ENCODE measurements at regions not wholly inside any gene's neighbourhood (a gene's known extent, or its start where the extent isn't known, plus 50 kb on each side); places are given as distances from the start of the nearest gene placed in this dataset.

DNA sequence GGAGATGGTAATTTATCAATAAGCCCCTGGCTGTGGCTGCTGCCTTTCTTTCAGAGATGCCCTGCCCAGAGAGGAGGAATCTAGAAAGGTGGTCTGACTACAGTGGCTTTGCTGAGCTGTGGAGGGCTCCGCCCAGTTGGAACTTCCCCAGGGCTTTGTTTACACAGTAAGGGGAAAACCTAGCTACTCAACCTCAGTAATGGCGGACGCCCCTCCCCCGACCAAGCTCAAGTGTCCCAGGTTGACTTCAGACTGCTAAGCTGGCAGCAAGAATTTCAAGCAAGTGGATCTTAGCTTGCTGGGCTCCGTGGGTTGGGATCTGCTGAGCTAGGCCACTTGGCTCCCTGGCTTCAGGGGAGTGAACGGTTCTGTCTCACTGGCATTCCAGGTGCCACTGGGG is 865.4 kb upstream of the ACO1 start:
- intact Hi-C loops (cut with micrococcal nuclease): no loop called here
- BruUV-seq (replicated peaks): no TSS peak

More for the DNA sequence above, 865.4 kb upstream of the ACO1 start:
- Histone ChIP-seq H4K20me1 (replicated peaks; ENCODE audit: control insufficient read depth, extremely low read depth, insufficient read depth, low read length) (no peaks in the 10 kb centered on the region), H3K9me1 (replicated peaks; ENCODE audit: control insufficient read depth, extremely low read depth, insufficient read depth, low read length) (no peaks in the 10 kb centered on the region), H3K9ac (replicated peaks; ENCODE audit: extremely low read depth, insufficient read depth, low read length) (no peak overlapping the region), H3K4me1 (ENCODE audit: control insufficient read depth, extremely low read depth, insufficient read depth, low read length) (no peaks in the 10 kb centered on the region), H2AFZ (ENCODE audit: low read depth, low read length) (no peak overlapping the region), H3K4me2 (ENCODE audit: insufficient read depth, low read length) (no peak overlapping the region), H3K79me2 (ENCODE audit: control insufficient read depth, insufficient read depth, low read length) (no peaks in the 10 kb centered on the region), H3K27me3 (ENCODE audit: control insufficient read depth in 2 of 2, insufficient read depth in 2 of 2, low read length in 2 of 2) (no peaks in the 10 kb centered on the region), H3K36me3 (ENCODE audit: control insufficient read depth in 2 of 2, extremely low read depth in 1 of 2, insufficient read depth in 2 of 2, low read length in 2 of 2) (no peaks in the 10 kb centered on the region), H3K27ac (ENCODE audit: insufficient read depth, low read depth, low read length) (no peak overlapping the region), H3K4me3 (replicated peaks in 1 of 3; ENCODE audit: insufficient read depth in 1 of 3, low read depth in 1 of 3, low read length in 3 of 3) (no peak overlapping the region), H3K9me3 (replicated peaks; ENCODE audit: control insufficient read depth, insufficient read depth, low read length) (no peaks in the 10 kb centered on the region)
- ChIA-PET POLR2A (no interaction called here), CTCF (interaction anchor here (1.4 kb wide), 1 partner anchor 12 kb away, joined by 4 read pairs; no protein-coding TSS in a partner anchor)
- DNase-seq (ENCODE audit: low read depth, low spot score) (no peak), FAIRE-seq (no peak)
- TF ChIP-seq JUN (IDR thresholded peaks at IDR 0.05; ENCODE audit: borderline replicate concordance, insufficient read depth, insufficient read length, low read depth) (no peak), GATA2 (IDR thresholded peaks at IDR 0.05; ENCODE audit: insufficient read depth, insufficient read length, low read depth, low read length) (no peak), POLR2A (IDR thresholded peaks at IDR 0.05; ENCODE audit: low read depth, low read length) (no peak), FOS (IDR thresholded peaks at IDR 0.05; ENCODE audit: borderline replicate concordance, insufficient read depth, low read length) (no peak), MYC (IDR thresholded peaks at IDR 0.05; ENCODE audit: low read depth, low read length) (no peak), POLR2AphosphoS5 (IDR thresholded peaks at IDR 0.05; ENCODE audit: insufficient read depth, low read depth, low read length) (no peak), EZH2 (IDR thresholded peaks at IDR 0.05; ENCODE audit: borderline replicate concordance, low read depth, low read length, severe bottlenecking) (no peak)
- TF ChIP-seq, protein P1, sequence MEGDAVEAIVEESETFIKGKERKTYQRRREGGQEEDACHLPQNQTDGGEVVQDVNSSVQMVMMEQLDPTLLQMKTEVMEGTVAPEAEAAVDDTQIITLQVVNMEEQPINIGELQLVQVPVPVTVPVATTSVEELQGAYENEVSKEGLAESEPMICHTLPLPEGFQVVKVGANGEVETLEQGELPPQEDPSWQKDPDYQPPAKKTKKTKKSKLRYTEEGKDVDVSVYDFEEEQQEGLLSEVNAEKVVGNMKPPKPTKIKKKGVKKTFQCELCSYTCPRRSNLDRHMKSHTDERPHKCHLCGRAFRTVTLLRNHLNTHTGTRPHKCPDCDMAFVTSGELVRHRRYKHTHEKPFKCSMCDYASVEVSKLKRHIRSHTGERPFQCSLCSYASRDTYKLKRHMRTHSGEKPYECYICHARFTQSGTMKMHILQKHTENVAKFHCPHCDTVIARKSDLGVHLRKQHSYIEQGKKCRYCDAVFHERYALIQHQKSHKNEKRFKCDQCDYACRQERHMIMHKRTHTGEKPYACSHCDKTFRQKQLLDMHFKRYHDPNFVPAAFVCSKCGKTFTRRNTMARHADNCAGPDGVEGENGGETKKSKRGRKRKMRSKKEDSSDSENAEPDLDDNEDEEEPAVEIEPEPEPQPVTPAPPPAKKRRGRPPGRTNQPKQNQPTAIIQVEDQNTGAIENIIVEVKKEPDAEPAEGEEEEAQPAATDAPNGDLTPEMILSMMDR (IDR thresholded peaks at IDR 0.05; ENCODE audit: extremely low read depth in 1 of 2, insufficient read depth in 1 of 2, low read depth in 1 of 2, low read length in 2 of 2): no peak
- TF ChIP-seq, protein P2, sequence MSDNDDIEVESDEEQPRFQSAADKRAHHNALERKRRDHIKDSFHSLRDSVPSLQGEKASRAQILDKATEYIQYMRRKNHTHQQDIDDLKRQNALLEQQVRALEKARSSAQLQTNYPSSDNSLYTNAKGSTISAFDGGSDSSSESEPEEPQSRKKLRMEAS (IDR thresholded peaks at IDR 0.05; ENCODE audit: insufficient read depth, insufficient read length): no peak
- dilution Hi-C loops (cut with MboI; ENCODE audit: extremely low pct_ligation_motif_present, low sequenced_read_pairs): no loop called here
